Activated naive CD4-positive, alpha-beta T cell treated with anti-CD3 and anti-CD28 coated beads, Interleukin-2, amount 50 U/mL, for 24 hours (primary cell): ENCODE measurements at regions not wholly inside any gene's neighbourhood (a gene's known extent, or its start where the extent isn't known, plus 50 kb on each side); places are given as distances from the start of the nearest gene placed in this dataset.
A peak's percentile ranks its signal among the peaks of the same experiment; 100 is the strongest.

Source experiments
- H3K27ac Mint-ChIP-seq: one replicate; pipeline ENCODE4 v1.8.0; 2021; ENCODE audit warnings: mild to moderate bottlenecking, mixed read lengths
- H3K27me3 Mint-ChIP-seq: one replicate; pipeline ENCODE4 v1.8.0; 2021; ENCODE audit warnings: mixed read lengths
- H3K36me3 Mint-ChIP-seq: one replicate; pipeline ENCODE4 v1.8.0; 2021; ENCODE audit warnings: mixed read lengths
- H3K4me1 Mint-ChIP-seq: one replicate; pipeline ENCODE4 v1.8.0; 2021; ENCODE audit warnings: mixed read lengths
- H3K4me3 Mint-ChIP-seq: one replicate; pipeline ENCODE4 v1.8.0; 2021; ENCODE audit warnings: mild to moderate bottlenecking, mixed read lengths
- H3K9me3 Mint-ChIP-seq: one replicate; pipeline ENCODE4 v1.8.0; 2021; ENCODE audit warnings: mixed read lengths

DNA sequence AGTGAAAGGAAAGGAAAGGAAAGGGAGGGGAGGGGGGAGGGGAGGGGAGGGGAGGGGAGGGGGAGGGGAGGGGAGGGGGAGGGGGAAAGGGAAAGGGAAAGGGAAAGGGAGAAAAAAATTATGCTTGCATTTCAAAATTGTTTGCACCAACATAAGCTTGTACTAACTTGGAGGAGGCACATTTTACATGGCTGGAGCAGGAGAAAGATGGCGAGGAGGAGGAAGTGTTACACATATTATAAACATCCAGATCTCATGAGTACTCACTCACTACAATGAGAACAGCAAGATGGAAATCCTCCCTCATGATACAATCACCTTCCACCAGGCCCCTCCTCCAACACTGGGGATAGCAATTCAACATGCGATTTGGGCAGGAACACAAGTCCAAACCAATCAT, 660.2 kb upstream of the CDH2 start:
- H3K4me1 Mint-ChIP-seq = no peaks in the 10 kb centered on the region
- H3K36me3 Mint-ChIP-seq = no peaks in the 10 kb centered on the region
- peaks cover 19% of the 10 kb centered on the region for H3K9me3 Mint-ChIP-seq
- no peak overlapping the region for H3K4me3 Mint-ChIP-seq
- H3K27ac Mint-ChIP-seq = no peak overlapping the region
- no peaks in the 10 kb centered on the region for H3K27me3 Mint-ChIP-seq

- H3K36me3 Mint-ChIP-seq = no peaks in the 10 kb centered on the region
- H3K4me3 Mint-ChIP-seq = no peak overlapping the region
- no peaks in the 10 kb centered on the region for H3K27me3 Mint-ChIP-seq
- no peak overlapping the region for H3K27ac Mint-ChIP-seq
- no peaks in the 10 kb centered on the region for H3K4me1 Mint-ChIP-seq
- H3K9me3 Mint-ChIP-seq = peaks cover 7% of the 10 kb centered on the region
Measured at GRCh38 chr18:28834889-28835288, 658.0 kb upstream of the CDH2 start.

DNA sequence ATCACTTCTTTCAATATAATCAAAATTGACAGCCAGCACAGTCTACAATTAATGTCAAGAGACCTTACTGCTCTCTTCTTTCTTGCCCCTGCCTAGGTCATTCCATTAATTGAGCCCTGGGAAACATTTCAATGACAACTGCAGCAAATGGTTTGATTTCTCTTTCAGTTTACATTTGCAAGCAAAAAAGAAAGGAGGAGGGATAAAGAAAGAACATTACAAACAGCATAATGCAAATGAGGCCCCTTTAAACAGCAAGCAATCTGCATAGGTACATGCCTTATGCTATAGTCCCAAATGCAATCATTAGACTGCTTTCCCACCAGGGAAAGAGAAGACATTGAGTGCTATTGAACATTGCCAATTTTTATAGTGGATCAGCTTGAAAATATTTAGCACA, 655.0 kb upstream of the CDH2 start:
- Mint-ChIP-seq H3K4me3 (no peak overlapping the region), H3K9me3 (no peaks in the 10 kb centered on the region), H3K4me1 (no peaks in the 10 kb centered on the region), H3K27ac (no peak overlapping the region), H3K36me3 (no peaks in the 10 kb centered on the region), H3K27me3 (no peaks in the 10 kb centered on the region)

DNA sequence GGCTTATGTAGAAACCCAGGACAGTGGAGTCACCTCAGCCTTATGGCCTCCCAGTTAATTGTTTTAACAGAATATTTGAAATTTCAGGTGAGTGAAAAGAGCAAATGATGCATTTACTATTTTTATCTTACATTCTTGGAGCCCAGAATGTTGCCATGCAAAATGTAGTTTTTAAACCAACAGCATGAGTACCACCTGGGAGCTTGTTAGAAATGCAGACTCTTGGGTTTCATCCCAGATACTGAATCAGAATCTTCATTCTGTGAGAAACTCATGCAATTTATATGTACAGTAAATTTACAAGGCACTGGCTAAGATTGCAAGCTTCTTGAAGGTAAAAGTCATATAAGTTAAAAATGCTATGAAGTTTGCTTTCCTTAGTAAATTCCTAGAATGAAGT, 654.5 kb upstream of the CDH2 start:
- Mint-ChIP-seq H3K36me3 (no peaks in the 10 kb centered on the region), H3K4me1 (no peaks in the 10 kb centered on the region), H3K27me3 (no peaks in the 10 kb centered on the region), H3K9me3 (no peaks in the 10 kb centered on the region), H3K27ac (no peak overlapping the region), H3K4me3 (no peak overlapping the region)

DNA sequence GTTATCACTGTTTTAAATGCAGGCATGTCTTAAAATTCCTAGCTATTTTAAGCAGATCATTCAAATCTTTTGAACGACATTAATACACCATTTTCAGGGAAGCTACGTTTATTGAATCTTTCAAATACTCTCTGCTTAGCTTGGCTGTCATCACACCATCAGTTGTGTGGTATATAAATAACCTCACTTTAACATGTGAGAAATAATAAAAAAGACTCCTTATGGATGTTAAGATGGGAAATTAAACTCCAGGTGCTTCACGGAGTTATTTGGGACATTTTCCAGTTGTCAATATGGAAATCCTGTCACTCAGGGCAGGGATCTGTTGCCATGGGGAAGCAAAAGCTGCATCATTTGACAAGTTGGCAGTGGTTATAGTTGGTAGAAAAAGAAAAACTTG, 649.2 kb upstream of the CDH2 start:
- H3K27ac Mint-ChIP-seq = no peak overlapping the region
- no peaks in the 10 kb centered on the region for H3K36me3 Mint-ChIP-seq
- no peak overlapping the region for H3K4me3 Mint-ChIP-seq
- H3K27me3 Mint-ChIP-seq = no peaks in the 10 kb centered on the region
- H3K4me1 Mint-ChIP-seq = no peaks in the 10 kb centered on the region
- peaks cover 18% of the 10 kb centered on the region for H3K9me3 Mint-ChIP-seq

- Mint-ChIP-seq H3K36me3 (no peaks in the 10 kb centered on the region), H3K9me3 (peaks cover 24% of the 10 kb centered on the region), H3K27me3 (no peaks in the 10 kb centered on the region), H3K27ac (no peak overlapping the region), H3K4me1 (no peaks in the 10 kb centered on the region), H3K4me3 (no peak overlapping the region)
Measured at GRCh38 chr18:28824183-28824574, 647.2 kb upstream of the CDH2 start.

- peaks cover 24% of the 10 kb centered on the region for H3K9me3 Mint-ChIP-seq
- H3K4me1 Mint-ChIP-seq = no peaks in the 10 kb centered on the region
- no peak overlapping the region for H3K4me3 Mint-ChIP-seq
- H3K27me3 Mint-ChIP-seq = no peaks in the 10 kb centered on the region
- H3K27ac Mint-ChIP-seq = no peak overlapping the region
- no peaks in the 10 kb centered on the region for H3K36me3 Mint-ChIP-seq
Measured at GRCh38 chr18:28823506-28824182, 646.7 kb upstream of the CDH2 start.

- Mint-ChIP-seq H3K4me3 (no peak overlapping the region), H3K36me3 (no peaks in the 10 kb centered on the region), H3K4me1 (no peaks in the 10 kb centered on the region), H3K27ac (no peak overlapping the region), H3K27me3 (no peaks in the 10 kb centered on the region), H3K9me3 (peaks cover 24% of the 10 kb centered on the region)
Measured at GRCh38 chr18:28820353-28820752, 643.4 kb upstream of the CDH2 start.

DNA sequence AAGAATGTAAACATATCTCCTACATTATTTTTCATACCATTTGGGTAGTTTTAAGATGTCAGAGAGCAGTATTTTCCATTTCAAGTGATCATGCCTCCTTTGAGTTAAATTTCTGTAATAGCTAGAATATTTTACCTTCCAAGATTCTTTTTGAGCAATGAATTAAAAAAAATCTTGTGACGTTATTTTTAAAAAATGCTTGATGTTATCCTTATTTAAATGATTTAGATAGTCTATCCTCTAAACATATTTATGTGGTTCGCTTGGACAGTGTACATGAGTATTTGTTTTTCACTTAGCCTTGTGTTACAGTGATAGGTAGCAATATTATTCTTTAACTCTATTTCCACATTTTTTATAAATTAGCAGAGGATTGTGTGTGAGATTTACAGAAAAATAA, 639.2 kb upstream of the CDH2 start:
- H3K27ac Mint-ChIP-seq = no peak overlapping the region
- no peak overlapping the region for H3K4me3 Mint-ChIP-seq
- H3K27me3 Mint-ChIP-seq = no peaks in the 10 kb centered on the region
- peaks cover 12% of the 10 kb centered on the region for H3K9me3 Mint-ChIP-seq
- H3K36me3 Mint-ChIP-seq = no peaks in the 10 kb centered on the region
- no peaks in the 10 kb centered on the region for H3K4me1 Mint-ChIP-seq

GRCh38 chr18:28814365-28814764, 637.4 kb upstream of the CDH2 start:
- Mint-ChIP-seq H3K36me3 (no peaks in the 10 kb centered on the region), H3K4me3 (no peak overlapping the region), H3K27me3 (no peaks in the 10 kb centered on the region), H3K27ac (no peak overlapping the region), H3K9me3 (peaks cover 5% of the 10 kb centered on the region), H3K4me1 (no peaks in the 10 kb centered on the region)

GRCh38 chr18:28808373-28808772, 631.4 kb upstream of the CDH2 start:
- H3K9me3 Mint-ChIP-seq = peaks cover 28% of the 10 kb centered on the region
- H3K27me3 Mint-ChIP-seq = no peaks in the 10 kb centered on the region
- H3K27ac Mint-ChIP-seq = no peak overlapping the region
- no peak overlapping the region for H3K4me3 Mint-ChIP-seq
- H3K36me3 Mint-ChIP-seq = no peaks in the 10 kb centered on the region
- no peaks in the 10 kb centered on the region for H3K4me1 Mint-ChIP-seq

- Mint-ChIP-seq H3K36me3 (no peaks in the 10 kb centered on the region), H3K4me1 (no peaks in the 10 kb centered on the region), H3K27me3 (no peaks in the 10 kb centered on the region), H3K9me3 (peaks cover 23% of the 10 kb centered on the region), H3K4me3 (no peak overlapping the region), H3K27ac (no peak overlapping the region)
Measured at GRCh38 chr18:28805491-28805890, 628.6 kb upstream of the CDH2 start.

GRCh38 chr18:28804512-28805202, 627.7 kb upstream of the CDH2 start:
- Mint-ChIP-seq H3K4me1 (no peaks in the 10 kb centered on the region), H3K9me3 (peaks cover 23% of the 10 kb centered on the region), H3K36me3 (no peaks in the 10 kb centered on the region), H3K27ac (no peak overlapping the region), H3K27me3 (no peaks in the 10 kb centered on the region), H3K4me3 (no peak overlapping the region)

- Mint-ChIP-seq H3K36me3 (no peaks in the 10 kb centered on the region), H3K4me3 (no peak overlapping the region), H3K27ac (no peak overlapping the region), H3K27me3 (no peaks in the 10 kb centered on the region), H3K9me3 (peaks cover 15% of the 10 kb centered on the region), H3K4me1 (no peaks in the 10 kb centered on the region)
Measured at GRCh38 chr18:28802546-28802945, 625.6 kb upstream of the CDH2 start.

GRCh38 chr18:28801876-28802275, 624.9 kb upstream of the CDH2 start:
- H3K9me3 Mint-ChIP-seq = peaks cover 10% of the 10 kb centered on the region
- no peak overlapping the region for H3K4me3 Mint-ChIP-seq
- H3K4me1 Mint-ChIP-seq = no peaks in the 10 kb centered on the region
- no peaks in the 10 kb centered on the region for H3K36me3 Mint-ChIP-seq
- H3K27ac Mint-ChIP-seq = peak overlapping the region; percentile 1
- no peaks in the 10 kb centered on the region for H3K27me3 Mint-ChIP-seq

DNA sequence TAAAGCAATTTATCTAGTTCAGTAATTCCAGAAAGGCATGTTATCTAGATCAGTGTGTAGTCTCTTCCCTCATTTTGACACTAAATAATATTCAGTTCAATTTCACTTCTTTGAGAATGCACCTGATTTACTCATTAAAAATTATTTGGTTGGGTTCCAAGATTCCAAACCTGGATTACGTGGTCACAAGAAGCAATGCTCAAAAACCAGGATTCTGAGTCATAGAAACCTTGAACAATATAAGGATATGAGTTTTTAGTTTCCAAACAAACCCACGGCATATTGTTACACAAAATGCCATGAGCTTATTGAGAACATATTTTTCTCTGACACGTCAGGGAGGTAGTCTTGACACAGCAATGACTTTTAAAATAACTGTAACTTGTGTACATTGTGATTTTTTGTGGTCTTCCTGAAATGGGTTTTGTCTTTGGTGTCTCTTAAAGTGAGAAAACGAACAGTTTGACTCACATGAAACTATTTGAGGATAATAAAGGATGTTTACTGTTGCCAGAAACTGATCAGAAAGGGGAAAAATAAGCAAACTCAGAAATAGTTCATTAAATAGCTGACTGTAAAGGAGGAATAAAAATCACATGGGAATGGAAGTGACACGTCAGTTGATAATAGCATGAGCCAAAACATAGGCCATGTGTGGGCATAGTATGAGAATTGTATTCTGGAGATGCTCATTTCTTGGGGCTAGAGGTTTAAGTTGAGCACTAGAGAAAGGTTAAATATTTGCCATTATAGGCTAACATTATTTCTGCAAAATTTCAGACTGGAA, 617.7 kb upstream of the CDH2 start:
- Mint-ChIP-seq H3K27me3 (no peaks in the 10 kb centered on the region), H3K36me3 (no peaks in the 10 kb centered on the region), H3K9me3 (peaks cover 5% of the 10 kb centered on the region), H3K27ac (no peak overlapping the region), H3K4me3 (no peak overlapping the region), H3K4me1 (no peaks in the 10 kb centered on the region)
